ENCODE measurements at regions not wholly inside any gene's neighbourhood (a gene's known extent, or its start where the extent isn't known, plus 50 kb on each side); places are given as distances from the start of the nearest gene placed in this dataset.

DNA sequence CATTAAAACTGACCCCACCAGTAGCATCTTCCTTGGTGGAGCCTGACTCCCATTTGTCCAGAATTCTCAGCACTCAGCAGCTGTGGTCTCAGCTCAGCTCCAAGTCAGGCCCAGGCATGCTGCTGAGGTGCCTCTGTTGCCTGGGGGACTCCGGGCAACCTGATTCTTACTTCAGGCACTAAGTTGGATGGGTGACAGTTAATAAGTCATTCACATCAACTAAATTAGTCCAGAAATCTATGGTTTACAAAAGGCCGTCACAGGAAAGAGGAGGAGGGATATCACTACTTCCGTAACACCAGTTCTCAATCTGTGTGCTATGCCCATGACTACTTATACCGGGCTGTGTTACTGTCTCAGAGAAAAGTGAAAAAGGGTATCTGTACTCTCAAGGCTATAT is 310.2 kb downstream of the SATB1 start:
- WGBS, 2 experiments (ENCODE audit: extremely low coverage in 1 of 2, insufficient coverage in 1 of 2, insufficient read length in 1 of 2, insufficient replicate concordance in 2 of 2, low coverage in 1 of 2, low lambda C conversion rate in 2 of 2, missing lambda C conversion rate in 1 of 2) = 91% methylated on average over 4 of the region's 4 CpGs; no CpG with 5 or more reads in 1 of the 2 experiments
- TF ChIP-seq GTF2F1 (IDR thresholded peaks at IDR 0.05; ENCODE audit: borderline replicate concordance, low read depth, low read length) (no peak), KDM1A (IDR thresholded peaks at IDR 0.05; ENCODE audit: borderline replicate concordance, low read length) (no peak), JUND (IDR thresholded peaks at IDR 0.05; ENCODE audit: low read length) (no peak)
- no peaks in the 10 kb centered on the region for H3K79me2 ChIP-seq (ENCODE audit: control insufficient read depth in 1 of 2, insufficient read depth in 2 of 2, low read length in 2 of 2)

More for the DNA sequence above, 310.2 kb downstream of the SATB1 start:
- Histone ChIP-seq H3K4me2 (ENCODE audit: insufficient read depth in 1 of 2, low read depth in 2 of 2, low read length in 2 of 2) (no peak overlapping the region), H3K79me1 (ENCODE audit: low read depth, low read length) (no peaks in the 10 kb centered on the region), H4K20me1 (replicated peaks in 1 of 2; ENCODE audit: control insufficient read depth in 1 of 2, insufficient read depth in 2 of 2, low read length in 2 of 2) (no peaks in the 10 kb centered on the region), H2BK5ac (ENCODE audit: low read depth, low read length) (no peak overlapping the region), H3K23ac (ENCODE audit: insufficient read length) (no peak overlapping the region), H3K23me2 (ENCODE audit: low read depth, low read length) (no peaks in the 10 kb centered on the region), H3K27me3 (replicated peaks in 1 of 4; ENCODE audit: control insufficient read depth in 3 of 4, extremely low read depth in 1 of 4, insufficient read depth in 3 of 4, low read length in 3 of 4) (no peaks in the 10 kb centered on the region), H2BK15ac (ENCODE audit: low read length) (no peak overlapping the region), H3K4ac (replicated peaks; ENCODE audit: insufficient read length, low read depth, low read length) (no peak overlapping the region), H3K18ac (ENCODE audit: extremely low read depth, low read length) (no peak overlapping the region), H4K8ac (ENCODE audit: extremely low read depth, insufficient read depth, low read length) (no peak overlapping the region), H3K56ac (replicated peaks; ENCODE audit: insufficient read length, low read depth, low read length) (no peak overlapping the region), H3K9me3 (ENCODE audit: insufficient read depth in 2 of 2, low read depth in 1 of 2, low read length in 1 of 2) (no peaks in the 10 kb centered on the region), H2AK5ac (ENCODE audit: low read depth, low read length) (no peak overlapping the region), H3K4me1 (replicated peaks in 1 of 4; ENCODE audit: control insufficient read depth in 3 of 4, insufficient read depth in 4 of 4, low read length in 3 of 4) (no peaks in the 10 kb centered on the region), H2AFZ (ENCODE audit: low read length) (no peak overlapping the region), H2BK120ac (replicated peaks; ENCODE audit: low read depth, low read length) (no peak overlapping the region), H3K27ac (ENCODE audit: low read depth, low read length) (no peak overlapping the region), H4K5ac (ENCODE audit: insufficient read length, low read depth, low read length) (no peak overlapping the region), H3K14ac (ENCODE audit: insufficient read length) (no peak overlapping the region), H2BK20ac (ENCODE audit: low read length) (no peak overlapping the region), H4K91ac (replicated peaks; ENCODE audit: insufficient read length, low read length) (no peak overlapping the region), H2BK12ac (ENCODE audit: low read depth, low read length) (no peak overlapping the region), H3K4me3 (ENCODE audit: extremely low read depth in 1 of 4, insufficient read depth in 2 of 4, low read depth in 3 of 4, low read length in 4 of 4) (no peak overlapping the region), H3K36me3 (ENCODE audit: control insufficient read depth in 2 of 4, insufficient read depth in 4 of 4, low read length in 3 of 4) (no peaks in the 10 kb centered on the region), H3K9ac (replicated peaks in 1 of 4; ENCODE audit: extremely low read depth in 1 of 4, low read depth in 3 of 4, low read length in 3 of 4) (no peak overlapping the region)
- no peak for DNase-seq (ENCODE audit: low read depth in 1 of 2, low spot score in 2 of 2)
- ChIA-PET CTCF (ENCODE audit: partially characterized antibody) (no interaction called here), POLR2A (ENCODE audit: partially characterized antibody) (no interaction called here)
- FAIRE-seq = no peak

Data from H1 (cell line).